Duodenal mucosa (tissue), 2 donors: ENCODE measurements at regions not wholly inside any gene's neighbourhood (a gene's known extent, or its start where the extent isn't known, plus 50 kb on each side); places are given as distances from the start of the nearest gene placed in this dataset.

ENCODE experiments used
- H3K27ac ChIP-seq: one replicate; pipeline ENCODE4 v1.7.0; 2013; ENCODE audit warnings: low read depth, low read length
- H3K27me3 ChIP-seq, 2 donors: one replicate each; pipeline ENCODE4 v1.7.0; 2013; ENCODE audit warnings: low read length in 2 of 2, control low read depth in 1 of 2; ENCODE audit not compliant: insufficient read depth in 2 of 2, control insufficient read depth in 1 of 2
- H3K36me3 ChIP-seq, 2 donors: one replicate each; pipeline ENCODE4 v1.7.0; 2013; ENCODE audit warnings: low read length in 2 of 2, control low read depth in 1 of 2; ENCODE audit not compliant: insufficient read depth in 2 of 2, control insufficient read depth in 1 of 2
- H3K4me1 ChIP-seq, 2 donors: one replicate each; pipeline ENCODE4 v1.7.0; 2013; ENCODE audit warnings: low read length in 2 of 2, control low read depth in 1 of 2; ENCODE audit not compliant: insufficient read depth in 2 of 2, control insufficient read depth in 1 of 2
- H3K4me3 ChIP-seq, 2 donors: one replicate each; pipeline ENCODE4 v1.7.0; 2013; ENCODE audit warnings: low read length in 2 of 2, low read depth in 1 of 2
- H3K9ac ChIP-seq, 2 donors: one replicate each; pipeline ENCODE4 v1.7.0; 2013; ENCODE audit warnings: low read length in 2 of 2, low read depth in 1 of 2
- H3K9me3 ChIP-seq, 2 donors: one replicate each; pipeline ENCODE4 v1.7.0; 2013; ENCODE audit warnings: low read length in 2 of 2, control low read depth in 1 of 2; ENCODE audit not compliant: control insufficient read depth in 1 of 2

DNA sequence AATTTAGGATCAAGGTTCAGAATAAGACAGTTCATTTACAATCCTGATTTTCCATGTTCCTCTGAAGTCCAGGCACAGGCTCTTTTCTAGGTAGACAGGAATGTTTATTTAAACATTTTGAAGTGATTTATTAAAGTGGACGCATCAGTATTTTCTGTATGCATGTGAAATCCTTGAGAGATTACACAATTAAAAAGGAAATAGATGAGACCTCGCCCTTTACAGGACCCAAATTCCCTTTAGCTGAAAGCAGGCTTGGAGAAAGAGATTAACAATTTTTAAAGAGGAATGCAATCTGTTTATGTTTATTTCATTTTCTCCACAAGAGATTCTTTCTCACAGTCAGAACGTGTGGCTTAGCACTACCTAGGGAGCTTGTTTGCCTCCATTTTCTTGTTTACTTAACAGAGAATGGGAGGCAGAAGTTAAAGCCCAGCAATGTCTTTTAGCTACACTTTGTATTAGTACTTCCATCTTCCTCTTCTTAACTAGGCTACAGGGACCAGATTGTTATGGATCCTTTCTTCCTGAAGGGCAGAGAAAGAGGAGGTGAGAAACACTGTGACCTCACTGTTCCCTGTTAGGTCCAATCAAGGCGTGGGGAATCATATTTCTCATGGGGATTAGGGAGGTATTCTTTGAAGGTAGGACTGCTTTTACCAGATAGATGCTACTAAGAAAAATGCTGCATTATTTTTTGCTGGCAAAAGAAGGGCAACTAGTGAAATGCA, 416.0 kb downstream of the SH3GL2 start:
- peaks cover 9 to 11% of the 10 kb centered on the region in 2 donors for H3K4me1 ChIP-seq
- no peak overlapping the region for H3K4me3 ChIP-seq
- no peaks in the 10 kb centered on the region for H3K36me3 ChIP-seq
- no peaks in the 10 kb centered on the region for H3K9me3 ChIP-seq
- no peak overlapping the region for H3K9ac ChIP-seq
- peaks cover 0 to 2% of the 10 kb centered on the region in 2 donors for H3K27me3 ChIP-seq
- H3K27ac ChIP-seq: no peak overlapping the region

DNA sequence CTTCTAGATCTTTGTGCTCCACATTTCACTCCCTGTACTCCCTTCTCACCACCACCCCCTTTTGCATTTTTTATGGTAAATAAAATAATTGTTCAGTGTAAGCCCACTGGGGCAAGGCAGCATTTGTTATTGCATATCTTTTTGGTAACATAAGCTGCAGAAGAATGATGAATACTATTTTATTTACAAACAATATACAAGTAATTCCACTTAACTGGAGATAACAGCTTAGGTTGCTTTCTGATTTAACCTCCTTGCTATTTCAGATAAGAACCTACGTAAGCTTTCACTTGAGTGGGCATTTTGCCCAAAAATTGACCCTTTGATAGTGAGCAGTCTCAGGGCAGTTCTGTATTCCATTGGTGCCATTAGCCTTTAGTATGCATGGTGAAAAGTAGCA, 417.9 kb downstream of the SH3GL2 start:
- peaks cover 9 to 11% of the 10 kb centered on the region in 2 donors for H3K4me1 ChIP-seq
- H3K27me3 ChIP-seq: peaks cover 0 to 2% of the 10 kb centered on the region in 2 donors
- H3K9me3 ChIP-seq: no peaks in the 10 kb centered on the region
- H3K36me3 ChIP-seq: no peaks in the 10 kb centered on the region
- no peak overlapping the region for H3K27ac ChIP-seq
- no peak overlapping the region for H3K4me3 ChIP-seq
- no peak overlapping the region for H3K9ac ChIP-seq

DNA sequence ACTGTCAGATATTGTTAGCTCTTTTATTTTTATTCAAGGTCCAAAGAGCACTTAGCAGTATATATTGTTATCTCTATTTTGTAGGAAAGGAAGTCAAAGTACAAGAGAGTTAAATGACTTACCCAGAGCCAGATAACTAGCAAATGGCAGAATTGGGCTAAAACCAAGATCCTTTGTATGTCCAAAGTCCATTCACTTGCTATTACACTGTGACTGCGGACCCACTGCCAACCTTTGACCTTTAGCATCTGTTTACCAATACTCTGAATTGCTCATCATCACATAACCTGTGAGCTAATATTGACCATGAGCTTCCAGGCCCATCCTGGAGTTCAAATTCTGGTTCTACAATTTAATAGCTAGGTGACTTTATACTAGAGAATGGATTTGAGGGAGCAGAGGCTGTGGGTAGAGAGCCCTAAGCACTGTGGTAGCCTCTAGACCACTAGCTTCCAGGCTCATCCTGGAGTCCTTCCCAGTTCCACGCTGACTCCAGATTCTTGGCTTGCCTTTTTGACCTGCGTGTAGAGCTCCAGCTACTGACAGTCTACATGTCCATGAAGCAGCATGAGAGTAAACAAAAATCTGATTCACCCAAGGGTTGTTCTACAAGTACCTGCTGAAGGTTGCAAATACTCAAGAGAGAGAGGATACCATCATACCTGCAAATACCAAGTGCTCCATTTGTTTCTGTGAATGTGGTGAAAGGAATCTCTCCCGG, 424.0 kb downstream of the SH3GL2 start:
- H3K27me3 ChIP-seq: no peaks in the 10 kb centered on the region
- H3K9me3 ChIP-seq: no peaks in the 10 kb centered on the region
- H3K36me3 ChIP-seq: no peaks in the 10 kb centered on the region
- peaks cover 0 to 15% of the 10 kb centered on the region in 2 donors for H3K4me1 ChIP-seq
- no peak overlapping the region for H3K9ac ChIP-seq
- no peak overlapping the region for H3K4me3 ChIP-seq
- H3K27ac ChIP-seq: no peak overlapping the region

DNA sequence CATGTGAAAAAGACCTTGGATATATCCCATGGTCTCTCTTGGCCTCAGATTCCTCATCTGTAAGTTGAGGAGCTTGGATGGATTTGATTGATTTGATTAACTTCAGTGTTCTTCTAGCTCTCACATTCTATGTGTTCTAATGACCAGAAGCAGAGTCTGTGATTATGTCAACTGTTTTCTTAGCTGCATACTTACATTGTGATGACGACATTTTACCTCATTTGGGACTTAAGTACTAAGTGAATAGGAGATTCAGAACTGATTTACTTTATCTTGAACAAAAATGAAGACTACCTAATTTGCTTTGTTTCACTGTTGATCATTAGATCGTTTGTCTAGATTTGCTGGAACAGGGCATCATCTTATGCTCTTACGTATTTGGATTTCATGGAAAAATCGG, 427.7 kb downstream of the SH3GL2 start:
- no peak overlapping the region for H3K27ac ChIP-seq
- H3K4me1 ChIP-seq: peaks cover 0 to 15% of the 10 kb centered on the region in 2 donors
- H3K36me3 ChIP-seq: no peaks in the 10 kb centered on the region
- H3K9me3 ChIP-seq: no peaks in the 10 kb centered on the region
- H3K9ac ChIP-seq: no peak overlapping the region
- no peaks in the 10 kb centered on the region for H3K27me3 ChIP-seq
- H3K4me3 ChIP-seq: no peak overlapping the region

DNA sequence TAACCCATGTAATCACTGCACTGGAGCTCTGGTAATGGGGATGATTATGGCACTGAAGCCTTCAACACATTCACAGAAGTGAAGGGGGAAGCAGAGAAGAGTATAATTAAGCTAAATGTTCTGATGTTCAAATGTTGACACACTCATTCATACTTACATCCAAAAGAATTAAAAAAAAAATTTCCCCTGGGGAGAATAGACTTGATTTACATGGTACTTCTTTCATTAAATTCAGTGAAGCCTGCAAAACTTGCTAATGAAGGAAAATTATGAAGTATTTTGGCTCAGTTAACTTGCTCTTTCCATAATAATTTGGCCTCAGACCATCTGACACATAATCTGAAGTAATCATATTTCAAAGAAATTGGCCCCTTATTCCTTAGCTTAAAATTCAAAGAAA, 428.8 kb downstream of the SH3GL2 start:
- Histone ChIP-seq H3K27ac (no peak overlapping the region), H3K27me3 (no peaks in the 10 kb centered on the region), H3K36me3 (no peaks in the 10 kb centered on the region), H3K9me3 (no peaks in the 10 kb centered on the region), H3K4me3 (no peak overlapping the region), H3K4me1 (peaks cover 0 to 10% of the 10 kb centered on the region in 2 donors), H3K9ac (no peak overlapping the region)

DNA sequence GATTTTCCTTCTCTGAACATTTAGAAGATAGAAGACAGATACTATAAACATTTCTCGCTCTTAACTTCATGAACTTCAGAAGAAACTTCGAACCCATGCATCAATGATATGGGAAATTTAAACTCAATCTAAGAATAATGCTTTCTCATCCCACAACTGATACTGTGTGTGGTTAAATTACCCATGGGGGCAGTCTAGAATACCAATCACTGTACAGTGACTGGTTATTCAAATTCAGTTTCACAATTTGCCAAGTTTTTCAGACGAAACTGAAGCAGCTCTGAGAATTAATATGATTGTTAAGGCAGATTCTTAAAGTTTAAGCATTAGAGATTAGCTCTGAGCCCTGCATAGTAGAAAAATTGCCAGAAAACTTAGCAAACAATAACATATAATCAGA, 431.0 kb downstream of the SH3GL2 start:
- Histone ChIP-seq H3K9ac (no peak overlapping the region), H3K27me3 (no peaks in the 10 kb centered on the region), H3K9me3 (no peaks in the 10 kb centered on the region), H3K4me1 (no peaks in the 10 kb centered on the region), H3K27ac (no peak overlapping the region), H3K36me3 (no peaks in the 10 kb centered on the region), H3K4me3 (no peak overlapping the region)

DNA sequence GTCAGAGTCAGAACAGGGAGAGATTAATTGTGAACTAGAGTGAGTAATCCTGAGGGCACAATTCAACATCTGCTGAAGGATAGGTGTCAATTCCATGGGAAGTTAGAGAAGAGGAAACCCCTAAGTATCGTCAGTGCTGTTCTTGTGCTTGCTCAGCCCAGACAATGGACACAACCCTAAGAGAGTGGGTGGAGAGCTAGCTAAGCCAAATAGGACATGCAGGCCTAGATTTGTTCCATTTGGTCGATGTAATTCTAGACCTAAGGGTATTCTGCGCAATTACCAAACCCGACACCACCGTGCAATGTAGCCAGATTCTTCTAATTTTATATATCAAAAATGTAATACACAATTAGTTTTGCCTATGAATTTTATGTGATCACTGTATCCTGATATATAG, 431.6 kb downstream of the SH3GL2 start:
- Histone ChIP-seq H3K9ac (no peak overlapping the region), H3K4me3 (no peak overlapping the region), H3K36me3 (no peaks in the 10 kb centered on the region), H3K27me3 (no peaks in the 10 kb centered on the region), H3K27ac (no peak overlapping the region), H3K4me1 (no peaks in the 10 kb centered on the region), H3K9me3 (no peaks in the 10 kb centered on the region)

DNA sequence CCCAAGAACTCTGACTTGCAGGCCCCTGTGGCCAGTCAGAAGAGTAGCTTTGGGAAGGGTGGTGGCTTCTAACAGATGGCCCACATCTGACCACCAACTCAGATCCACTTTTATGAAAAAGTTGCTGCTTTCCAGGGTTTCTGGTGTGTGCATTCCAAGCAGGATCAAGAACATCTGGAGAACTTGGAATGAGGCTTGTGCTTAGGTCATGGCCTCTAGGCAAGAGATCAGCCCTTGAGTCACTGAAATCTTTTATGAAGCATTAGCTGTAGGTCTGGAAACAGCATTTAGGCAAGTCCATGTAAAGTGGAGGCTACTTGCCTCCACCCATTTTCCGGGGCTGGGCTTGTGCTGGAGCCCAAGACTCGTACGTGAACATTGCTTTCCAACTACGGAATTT, 433.3 kb downstream of the SH3GL2 start:
- Histone ChIP-seq H3K4me1 (no peaks in the 10 kb centered on the region), H3K9ac (no peak overlapping the region), H3K27ac (no peak overlapping the region), H3K9me3 (no peaks in the 10 kb centered on the region), H3K27me3 (no peaks in the 10 kb centered on the region), H3K36me3 (no peaks in the 10 kb centered on the region), H3K4me3 (no peak overlapping the region)

DNA sequence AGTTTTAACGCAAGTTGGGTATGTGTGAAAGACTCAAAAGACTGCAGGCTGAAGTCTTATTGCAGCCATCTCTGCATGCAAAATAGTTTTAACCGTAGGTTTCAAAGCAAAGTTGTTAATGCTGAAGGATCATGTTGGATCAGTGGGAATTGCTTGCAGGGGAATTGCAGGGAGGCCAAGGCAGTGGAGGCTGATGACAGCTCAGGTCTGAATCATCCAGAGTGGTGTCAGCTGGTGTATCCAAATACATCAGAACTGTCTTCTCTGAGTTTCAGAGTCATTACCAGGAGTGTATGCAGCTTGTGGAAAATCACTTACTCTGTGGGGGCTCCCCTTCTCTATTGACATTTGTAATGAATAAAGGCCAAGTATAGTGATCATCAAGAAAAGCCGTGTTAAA, 435.7 kb downstream of the SH3GL2 start:
- Histone ChIP-seq H3K4me1 (no peaks in the 10 kb centered on the region), H3K36me3 (no peaks in the 10 kb centered on the region), H3K9me3 (peaks cover 2 to 16% of the 10 kb centered on the region in 2 donors), H3K4me3 (no peak overlapping the region), H3K9ac (no peak overlapping the region), H3K27me3 (no peaks in the 10 kb centered on the region), H3K27ac (no peak overlapping the region)

DNA sequence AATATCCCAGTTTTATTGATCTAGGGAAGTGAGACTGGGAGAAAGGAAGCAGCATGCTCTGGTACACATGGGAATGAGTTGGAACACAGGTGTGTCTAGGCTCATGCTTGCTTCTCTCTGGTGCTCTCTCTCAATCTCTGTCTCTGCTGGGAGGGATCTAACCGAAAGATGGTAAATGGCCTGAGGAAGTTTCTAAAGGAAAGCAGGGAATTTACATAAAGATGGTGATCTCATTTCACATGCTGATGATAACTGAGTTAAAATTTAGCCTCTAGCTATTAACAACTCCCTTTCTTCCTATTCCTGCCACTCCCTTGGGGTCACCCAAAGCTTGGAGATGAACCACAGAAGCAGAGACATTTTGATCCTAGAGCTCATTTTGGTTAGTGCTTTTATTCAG, 436.2 kb downstream of the SH3GL2 start:
- H3K27ac ChIP-seq: no peak overlapping the region

More for the DNA sequence above, 436.2 kb downstream of the SH3GL2 start:
- Histone ChIP-seq H3K4me1 (no peaks in the 10 kb centered on the region), H3K27me3 (no peaks in the 10 kb centered on the region), H3K9ac (no peak overlapping the region), H3K4me3 (no peak overlapping the region), H3K36me3 (no peaks in the 10 kb centered on the region), H3K9me3 (peaks cover 2 to 16% of the 10 kb centered on the region in 2 donors)
